ENCODE measurements at regions not wholly inside any gene's neighbourhood (a gene's known extent, or its start where the extent isn't known, plus 50 kb on each side); places are given as distances from the start of the nearest gene placed in this dataset.

DNA sequence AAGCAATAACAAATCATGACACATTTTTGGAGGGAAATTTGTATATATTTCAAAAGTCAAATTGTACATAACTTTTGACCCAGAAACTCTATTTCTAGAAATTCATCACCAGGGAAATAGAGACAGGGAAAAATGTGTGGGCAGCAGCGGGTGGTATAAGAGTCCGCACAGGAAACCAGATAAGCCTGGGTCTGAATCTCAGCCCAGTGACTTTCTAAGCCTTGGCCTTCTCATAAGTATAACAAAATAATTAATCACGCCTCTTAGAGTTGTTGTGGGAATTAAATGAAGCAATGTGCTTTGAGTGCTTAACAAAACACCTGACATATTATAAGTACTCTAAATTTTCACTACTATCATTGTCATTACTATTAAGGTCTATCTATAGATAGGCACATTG lies 149.2 kb upstream of the DAP start:
- no peaks in the 10 kb centered on the region for H3K9me3 Mint-ChIP-seq
- no peak overlapping the region for H3K27ac Mint-ChIP-seq
- no peaks in the 10 kb centered on the region for H3K27me3 Mint-ChIP-seq (ENCODE audit: low read depth)
- H3K4me1 Mint-ChIP-seq = no peaks in the 10 kb centered on the region
- H3K4me3 Mint-ChIP-seq = no peak overlapping the region
- H3K36me3 Mint-ChIP-seq (ENCODE audit: low read depth) = no peaks in the 10 kb centered on the region
- TF ChIP-seq CTCF (IDR thresholded peaks at IDR 0.05; ENCODE audit: unreplicated experiment in 3 of 3) = no peak

- TF ChIP-seq CTCF (IDR thresholded peaks at IDR 0.05; ENCODE audit: unreplicated experiment in 3 of 3) = no peak
- H3K27me3 Mint-ChIP-seq (ENCODE audit: low read depth) = peaks cover 7% of the 10 kb centered on the region
- H3K36me3 Mint-ChIP-seq (ENCODE audit: low read depth) = no peaks in the 10 kb centered on the region
- no peak overlapping the region for H3K4me3 Mint-ChIP-seq
- no peaks in the 10 kb centered on the region for H3K9me3 Mint-ChIP-seq
- H3K27ac Mint-ChIP-seq = no peak overlapping the region
- no peaks in the 10 kb centered on the region for H3K4me1 Mint-ChIP-seq
These were observed 143.9 kb upstream of the DAP start for GRCh38 chr5:10904862-10905432.

GRCh38 chr5:10903786-10904560 lies 142.9 kb upstream of the DAP start:
- H3K36me3 Mint-ChIP-seq (ENCODE audit: low read depth) = no peaks in the 10 kb centered on the region
- no peak for TF ChIP-seq CTCF (IDR thresholded peaks at IDR 0.05; ENCODE audit: unreplicated experiment in 3 of 3)
- no peaks in the 10 kb centered on the region for H3K4me1 Mint-ChIP-seq
- H3K4me3 Mint-ChIP-seq = no peak overlapping the region
- peaks cover 7% of the 10 kb centered on the region for H3K27me3 Mint-ChIP-seq (ENCODE audit: low read depth)
- H3K9me3 Mint-ChIP-seq = no peaks in the 10 kb centered on the region
- H3K27ac Mint-ChIP-seq = no peak overlapping the region

DNA sequence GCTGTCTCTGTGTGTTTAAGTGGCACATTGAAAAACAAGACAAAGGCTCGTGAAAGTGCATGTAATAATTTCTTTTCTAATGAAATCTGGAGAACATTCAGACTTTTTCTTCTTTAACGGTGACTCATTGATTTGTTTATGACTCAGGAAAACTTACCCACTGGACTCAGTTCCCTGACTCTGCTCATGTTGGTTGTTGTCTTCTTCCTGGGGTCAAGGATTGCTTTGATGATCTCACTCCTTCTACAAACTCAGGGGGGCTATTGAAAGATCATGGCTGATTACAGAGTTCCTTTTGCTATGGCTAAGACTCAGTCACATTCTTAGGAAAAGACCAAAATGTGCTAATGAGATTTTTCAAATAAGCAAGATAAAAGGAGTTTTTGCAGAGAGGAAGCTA lies 141.1 kb upstream of the DAP start:
- no peaks in the 10 kb centered on the region for H3K4me1 Mint-ChIP-seq
- no peak overlapping the region for H3K27ac Mint-ChIP-seq
- peaks cover 7% of the 10 kb centered on the region for H3K27me3 Mint-ChIP-seq (ENCODE audit: low read depth)
- no peak overlapping the region for H3K4me3 Mint-ChIP-seq
- no peaks in the 10 kb centered on the region for H3K36me3 Mint-ChIP-seq (ENCODE audit: low read depth)
- no peaks in the 10 kb centered on the region for H3K9me3 Mint-ChIP-seq
- TF ChIP-seq CTCF (IDR thresholded peaks at IDR 0.05; ENCODE audit: unreplicated experiment in 3 of 3) = no peak

DNA sequence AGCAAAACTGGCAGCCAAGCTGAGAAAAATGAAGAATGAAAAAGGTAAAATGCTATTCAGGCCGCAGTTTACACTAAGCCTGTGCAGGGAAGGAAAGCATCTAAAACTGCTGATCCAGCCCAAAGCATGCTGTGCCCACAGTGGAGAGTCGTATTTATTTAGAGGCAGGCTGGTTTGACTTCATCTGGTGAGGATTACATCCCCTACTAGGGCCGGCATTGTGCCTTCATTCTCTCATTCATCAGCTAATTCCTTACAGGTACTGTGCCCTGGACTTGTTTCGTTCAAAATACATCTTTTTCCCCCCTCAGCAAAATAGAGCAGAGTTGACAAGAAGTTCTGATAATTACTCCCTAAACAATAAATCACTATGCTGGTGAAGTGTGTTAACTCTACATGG lies 137.5 kb upstream of the DAP start:
- peaks cover 2% of the 10 kb centered on the region for H3K27me3 Mint-ChIP-seq (ENCODE audit: low read depth)
- H3K27ac Mint-ChIP-seq = no peak overlapping the region
- H3K4me3 Mint-ChIP-seq = no peak overlapping the region
- no peaks in the 10 kb centered on the region for H3K36me3 Mint-ChIP-seq (ENCODE audit: low read depth)
- H3K4me1 Mint-ChIP-seq = no peaks in the 10 kb centered on the region
- no peak for TF ChIP-seq CTCF (IDR thresholded peaks at IDR 0.05; ENCODE audit: unreplicated experiment in 3 of 3)
- no peaks in the 10 kb centered on the region for H3K9me3 Mint-ChIP-seq

- H3K9me3 Mint-ChIP-seq = peaks cover 2% of the 10 kb centered on the region
- no peaks in the 10 kb centered on the region for H3K27me3 Mint-ChIP-seq (ENCODE audit: low read depth)
- TF ChIP-seq CTCF (IDR thresholded peaks at IDR 0.05; ENCODE audit: unreplicated experiment in 3 of 3) = no peak
- no peak overlapping the region for H3K27ac Mint-ChIP-seq
- no peaks in the 10 kb centered on the region for H3K4me1 Mint-ChIP-seq
- H3K36me3 Mint-ChIP-seq (ENCODE audit: low read depth) = no peaks in the 10 kb centered on the region
- no peak overlapping the region for H3K4me3 Mint-ChIP-seq
These were observed 135.0 kb upstream of the DAP start for GRCh38 chr5:10896016-10896415.
